RWPE1 (cell line): ENCODE measurements at regions not wholly inside any gene's neighbourhood (a gene's known extent, or its start where the extent isn't known, plus 50 kb on each side); places are given as distances from the start of the nearest gene placed in this dataset.
A peak's percentile ranks its signal among the peaks of the same experiment; 100 is the strongest.
"Not testable (repeated sequence)": the region's sequence is repeated elsewhere in the genome, so short reads cannot be mapped to it uniquely, and the experiment has no call there.

Experiments used
- CTCF ChIA-PET: fragments of 350-600 bp; sonication (Branson Sonifier 250); formaldehyde crosslinking; extraction: SDS; loops from one replicate; lab custom pipeline; 2021; lab: Yijun Ruan, JAX
- POLR2A ChIA-PET: fragments of 400-600 bp; formaldehyde crosslinking; extraction: SDS; loops from one replicate; lab custom pipeline; 2020; ENCODE audit warnings: antibody characterized with exemption; ENCODE audit not compliant: low non-redundant PET; lab: Yijun Ruan, JAX
- DNase-seq: peaks from one replicate; pipeline ENCODE4 v3.0.0; 2012; ENCODE audit warnings: low spot score
- H3K27ac ChIP-seq: fragments of 450-650 bp; 2 replicates; pipeline ENCODE4 v1.5.1; 2017
- CTCF ChIP-seq: fragments of 450-650 bp; conservative IDR thresholded peaks from 2 replicates; pipeline ENCODE4 v1.5.1; 2017; ENCODE audit warnings: low read depth, mild to moderate bottlenecking

- TF ChIP-seq CTCF: no peak
- POLR2A ChIA-PET: no interaction called here
- no peak overlapping the region for H3K27ac ChIP-seq
- DNase-seq: no peak
- CTCF ChIA-PET: no interaction called here
Observed at GRCh38 chr6:147691446-147691845, 183.0 kb downstream of the SAMD5 start.

GRCh38 chr6:147693181-147693580 is 184.7 kb downstream of the SAMD5 start:
- no peak for DNase-seq
- ChIA-PET CTCF (interaction anchor here (0.6 kb wide), 1 partner anchor 26 kb away, joined by 3 read pairs; no protein-coding TSS in a partner anchor), POLR2A (no interaction called here)
- H3K27ac ChIP-seq: no peak overlapping the region
- TF ChIP-seq CTCF: no peak

GRCh38 chr6:147694556-147694955 is 186.1 kb downstream of the SAMD5 start:
- POLR2A ChIA-PET, H3K27ac ChIP-seq, CTCF ChIA-PET, DNase-seq: not testable (repeated sequence)

GRCh38 chr6:147695819-147696218 is 187.3 kb downstream of the SAMD5 start:
- TF ChIP-seq CTCF: no peak
- no peak for DNase-seq
- no peak overlapping the region for H3K27ac ChIP-seq
- ChIA-PET POLR2A (no interaction called here), CTCF (no interaction called here)

- ChIA-PET CTCF (no interaction called here), POLR2A (no interaction called here)
- no peak overlapping the region for H3K27ac ChIP-seq
- no peak for TF ChIP-seq CTCF
- no peak for DNase-seq
Observed at GRCh38 chr6:147699140-147699539, 190.7 kb downstream of the SAMD5 start.

GRCh38 chr6:147699637-147700036 is 191.1 kb downstream of the SAMD5 start:
- no peak for TF ChIP-seq CTCF
- ChIA-PET POLR2A (no interaction called here), CTCF (no interaction called here)
- peak; percentile 47 for DNase-seq
- no peak overlapping the region for H3K27ac ChIP-seq

GRCh38 chr6:147700436-147701209 is 192.1 kb downstream of the SAMD5 start:
- ChIA-PET POLR2A (no interaction called here), CTCF (no interaction called here)
- H3K27ac ChIP-seq: no peak overlapping the region
- no peak for TF ChIP-seq CTCF
- DNase-seq: no peak
